ENCODE measurements at regions not wholly inside any gene's neighbourhood (a gene's known extent, or its start where the extent isn't known, plus 50 kb on each side); places are given as distances from the start of the nearest gene placed in this dataset.

GRCh38 chr1:209527993-209528717, 55.4 kb upstream of the CAMK1G start:
- Histone ChIP-seq H3K27ac (no peak overlapping the region), H3K9me3 (no peaks in the 10 kb centered on the region), H3K36me3 (no peaks in the 10 kb centered on the region), H3K27me3 (no peaks in the 10 kb centered on the region), H3K4me3 (no peak overlapping the region), H3K4me1 (no peaks in the 10 kb centered on the region)
- in situ Hi-C loops (cut with MboI; ENCODE audit: low pct_ligation_motif_present in 1 of 4, low pct_unique_long_range_greater_than_20kb in 1 of 4, low sequenced_read_pairs in 3 of 4), result no loop called here
- TF ChIP-seq, protein P1, sequence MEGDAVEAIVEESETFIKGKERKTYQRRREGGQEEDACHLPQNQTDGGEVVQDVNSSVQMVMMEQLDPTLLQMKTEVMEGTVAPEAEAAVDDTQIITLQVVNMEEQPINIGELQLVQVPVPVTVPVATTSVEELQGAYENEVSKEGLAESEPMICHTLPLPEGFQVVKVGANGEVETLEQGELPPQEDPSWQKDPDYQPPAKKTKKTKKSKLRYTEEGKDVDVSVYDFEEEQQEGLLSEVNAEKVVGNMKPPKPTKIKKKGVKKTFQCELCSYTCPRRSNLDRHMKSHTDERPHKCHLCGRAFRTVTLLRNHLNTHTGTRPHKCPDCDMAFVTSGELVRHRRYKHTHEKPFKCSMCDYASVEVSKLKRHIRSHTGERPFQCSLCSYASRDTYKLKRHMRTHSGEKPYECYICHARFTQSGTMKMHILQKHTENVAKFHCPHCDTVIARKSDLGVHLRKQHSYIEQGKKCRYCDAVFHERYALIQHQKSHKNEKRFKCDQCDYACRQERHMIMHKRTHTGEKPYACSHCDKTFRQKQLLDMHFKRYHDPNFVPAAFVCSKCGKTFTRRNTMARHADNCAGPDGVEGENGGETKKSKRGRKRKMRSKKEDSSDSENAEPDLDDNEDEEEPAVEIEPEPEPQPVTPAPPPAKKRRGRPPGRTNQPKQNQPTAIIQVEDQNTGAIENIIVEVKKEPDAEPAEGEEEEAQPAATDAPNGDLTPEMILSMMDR (IDR thresholded peaks at IDR 0.05), result no peak
- TF ChIP-seq POLR2AphosphoS5 (IDR thresholded peaks at IDR 0.05), result no peak
- TF ChIP-seq EP300 (IDR thresholded peaks at IDR 0.05; ENCODE audit: low read depth), result no peak
- no peak for TF ChIP-seq POLR2A (IDR thresholded peaks at IDR 0.05)
- intact Hi-C loops (cut with DNase I; ENCODE audit: low total_unique reads), result no loop called here
- DNase-seq, result no peak
- WGBS, 2 donors (ENCODE audit: low coverage in 1 of 2), result 44 to 63% methylated on average over 2 to 9 of the region's 9 CpGs

GRCh38 chr1:209529233-209529632, 54.3 kb upstream of the CAMK1G start:
- DNase-seq, result no peak
- H3K36me3 ChIP-seq, result no peaks in the 10 kb centered on the region
- H3K9me3 ChIP-seq, result no peaks in the 10 kb centered on the region
- in situ Hi-C loops (cut with MboI; ENCODE audit: low pct_ligation_motif_present in 1 of 4, low pct_unique_long_range_greater_than_20kb in 1 of 4, low sequenced_read_pairs in 3 of 4) (no loop called here), intact Hi-C loops (cut with DNase I; ENCODE audit: low total_unique reads) (no loop called here)
- 73% methylated on average over 3 of the region's 3 CpGs; no CpG with 5 or more reads in 1 of the 2 donors for WGBS, 2 donors (ENCODE audit: low coverage in 1 of 2)
- TF ChIP-seq POLR2AphosphoS5 (IDR thresholded peaks at IDR 0.05), result no peak
- no peak for TF ChIP-seq POLR2A (IDR thresholded peaks at IDR 0.05)
- no peaks in the 10 kb centered on the region for H3K4me1 ChIP-seq
- H3K27ac ChIP-seq, result no peak overlapping the region
- H3K4me3 ChIP-seq, result no peak overlapping the region
- H3K27me3 ChIP-seq, result no peaks in the 10 kb centered on the region

GRCh38 chr1:209531006-209531405, 52.5 kb upstream of the CAMK1G start:
- Histone ChIP-seq H3K27ac (no peak overlapping the region), H3K27me3 (no peaks in the 10 kb centered on the region), H3K4me3 (no peak overlapping the region), H3K9me3 (no peaks in the 10 kb centered on the region), H3K36me3 (no peaks in the 10 kb centered on the region), H3K4me1 (no peaks in the 10 kb centered on the region)
- 59% methylated on average over 4 of the region's 4 CpGs; no CpG with 5 or more reads in 1 of the 2 donors for whole genome bisulfite sequencing, 2 donors (ENCODE audit: low coverage in 1 of 2)
- intact Hi-C loops (cut with DNase I; ENCODE audit: low total_unique reads), result no loop called here
- TF ChIP-seq POLR2A (IDR thresholded peaks at IDR 0.05) (no peak), POLR2AphosphoS5 (IDR thresholded peaks at IDR 0.05) (no peak), EP300 (IDR thresholded peaks at IDR 0.05; ENCODE audit: low read depth) (no peak)
- TF ChIP-seq, protein P1 (IDR thresholded peaks at IDR 0.05), result no peak
- no peak for DNase-seq
- in situ Hi-C loops (cut with MboI; ENCODE audit: low pct_ligation_motif_present in 1 of 4, low pct_unique_long_range_greater_than_20kb in 1 of 4, low sequenced_read_pairs in 3 of 4), result no loop called here

DNA sequence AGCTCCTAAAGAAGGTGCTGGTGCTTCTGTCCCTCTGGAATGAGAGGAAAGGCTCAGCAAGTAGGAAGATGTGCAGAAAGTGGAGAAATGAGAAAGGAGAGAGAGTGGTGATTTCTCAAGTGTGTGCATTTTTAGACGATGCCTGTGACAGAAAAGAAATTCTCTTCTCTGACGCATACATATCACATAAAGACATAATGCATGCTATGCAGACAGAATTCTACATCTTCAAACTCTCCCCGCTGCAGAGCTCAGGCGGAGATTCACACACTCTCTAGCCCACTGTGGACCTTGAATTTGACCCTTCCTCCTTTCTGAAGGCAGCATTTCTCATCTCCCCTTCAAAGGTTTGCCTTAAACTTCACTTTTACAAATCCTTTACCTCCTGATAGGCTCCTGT, 52.0 kb upstream of the CAMK1G start:
- Histone ChIP-seq H3K27me3 (no peaks in the 10 kb centered on the region), H3K4me3 (no peak overlapping the region), H3K4me1 (no peaks in the 10 kb centered on the region), H3K9me3 (no peaks in the 10 kb centered on the region), H3K27ac (no peak overlapping the region), H3K36me3 (no peaks in the 10 kb centered on the region)
- TF ChIP-seq EP300 (IDR thresholded peaks at IDR 0.05; ENCODE audit: low read depth) (no peak), POLR2AphosphoS5 (IDR thresholded peaks at IDR 0.05) (no peak), POLR2A (IDR thresholded peaks at IDR 0.05) (no peak)
- TF ChIP-seq, protein P1 (IDR thresholded peaks at IDR 0.05), result no peak
- intact Hi-C loops (cut with DNase I; ENCODE audit: low total_unique reads) (no loop called here), in situ Hi-C loops (cut with MboI; ENCODE audit: low pct_ligation_motif_present in 1 of 4, low pct_unique_long_range_greater_than_20kb in 1 of 4, low sequenced_read_pairs in 3 of 4) (no loop called here)
- WGBS, 2 donors (ENCODE audit: low coverage in 1 of 2), result 73 to 82% methylated on average over 4 of the region's 4 CpGs
- no peak for DNase-seq

Small RNA genes lying in the stretch of these regions (small RNA-seq; reads per million reads assigned to genes)
- gene AC104465.1, result 0 reads per million in 4 donors
